ENCODE measurements at regions not wholly inside any gene's neighbourhood (a gene's known extent, or its start where the extent isn't known, plus 50 kb on each side); places are given as distances from the start of the nearest gene placed in this dataset.

- no peak for DNase-seq (ENCODE audit: extremely low read depth, low read depth)
- no peak for TF ChIP-seq CTCF (IDR thresholded peaks at IDR 0.05; ENCODE audit: low read depth, low read length)
Observed at GRCh38 chr22:47625531-47626427, 863.3 kb downstream of the TBC1D22A start.

GRCh38 chr22:47625013-47625385 is 862.5 kb downstream of the TBC1D22A start:
- no peak for TF ChIP-seq CTCF (IDR thresholded peaks at IDR 0.05; ENCODE audit: low read depth, low read length)
- no peak for DNase-seq (ENCODE audit: extremely low read depth, low read depth)

- TF ChIP-seq CTCF (IDR thresholded peaks at IDR 0.05; ENCODE audit: low read depth, low read length) = no peak
- DNase-seq (ENCODE audit: extremely low read depth, low read depth) = no peak
Observed at GRCh38 chr22:47624252-47625012, 862.0 kb downstream of the TBC1D22A start.

GRCh38 chr22:47623763-47624148 is 861.3 kb downstream of the TBC1D22A start:
- DNase-seq (ENCODE audit: extremely low read depth, low read depth) = no peak
- no peak for TF ChIP-seq CTCF (IDR thresholded peaks at IDR 0.05; ENCODE audit: low read depth, low read length)

- DNase-seq (ENCODE audit: extremely low read depth, low read depth) = no peak
- no peak for TF ChIP-seq CTCF (IDR thresholded peaks at IDR 0.05; ENCODE audit: low read depth, low read length)
Observed at GRCh38 chr22:47623066-47623762, 860.8 kb downstream of the TBC1D22A start.

GRCh38 chr22:47622541-47622940 is 860.1 kb downstream of the TBC1D22A start:
- no peak for TF ChIP-seq CTCF (IDR thresholded peaks at IDR 0.05; ENCODE audit: low read depth, low read length)

More at GRCh38 chr22:47622541-47622940, 860.1 kb downstream of the TBC1D22A start:
- DNase-seq (ENCODE audit: extremely low read depth, low read depth) = no peak
